Karpas-422 (cell line): ENCODE measurements at regions not wholly inside any gene's neighbourhood (a gene's known extent, or its start where the extent isn't known, plus 50 kb on each side); places are given as distances from the start of the nearest gene placed in this dataset.

Experiments
- DNase-seq: peaks from one replicate; pipeline ENCODE4 v3.0.0-alpha.2; 2015
- H2AFZ ChIP-seq: fragments of 200-600 bp; sonication (generic); 2 replicates; pipeline ENCODE4 v1.6.1; 2014; ENCODE audit warnings: antibody characterized with exemption, low read length, mixed read lengths
- H3K27ac ChIP-seq: fragments of 200-600 bp; sonication (generic); 2 replicates; pipeline ENCODE4 v1.5.1; 2014; ENCODE audit warnings: mild to moderate bottlenecking, low read length, moderate library complexity
- H3K27me3 ChIP-seq: fragments of 200-600 bp; sonication (generic); 2 replicates; pipeline ENCODE4 v1.6.1; 2014; ENCODE audit warnings: low read length, mixed read lengths
- H3K36me3 ChIP-seq: fragments of 200-600 bp; sonication (generic); 2 replicates; pipeline ENCODE4 v1.6.1; 2014; ENCODE audit warnings: low read length, mixed read lengths; ENCODE audit not compliant: insufficient read depth
- H3K4me1 ChIP-seq: fragments of 200-600 bp; sonication (generic); 2 replicates; pipeline ENCODE4 v1.6.1; 2014; ENCODE audit warnings: mild to moderate bottlenecking, low read length, mixed read lengths
- H3K4me2 ChIP-seq: fragments of 200-600 bp; sonication (generic); 2 replicates; pipeline ENCODE4 v1.6.1; 2014; ENCODE audit warnings: low read length, low read depth, mild to moderate bottlenecking; ENCODE audit not compliant: poor library complexity, severe bottlenecking
- H3K4me3 ChIP-seq: fragments of 200-600 bp; sonication (generic); 2 replicates; pipeline ENCODE4 v1.5.1; 2014; ENCODE audit warnings: mild to moderate bottlenecking, antibody characterized with exemption, low read length, mixed read lengths
- H3K79me2 ChIP-seq: fragments of 200-600 bp; sonication (generic); 2 replicates; pipeline ENCODE4 v1.6.1; 2014; ENCODE audit warnings: mild to moderate bottlenecking, low read length, mixed read lengths
- H3K9ac ChIP-seq: fragments of 200-600 bp; sonication (generic); 2 replicates; pipeline ENCODE4 v1.6.0; 2014; ENCODE audit warnings: low read length
- H3K9me2 ChIP-seq: fragments of 200-600 bp; sonication (generic), shearing (Covaris generic); replicated peaks from 2 replicates; pipeline ENCODE4 v1.6.0; 2014; ENCODE audit warnings: mild to moderate bottlenecking, low read length, moderate library complexity; ENCODE audit not compliant: insufficient read depth
- H3K9me3 ChIP-seq: fragments of 300-700, 200-600 bp; sonication (generic); 2 replicates; pipeline ENCODE4 v1.6.1; 2014; ENCODE audit warnings: low read length, mixed read lengths
- H4K20me1 ChIP-seq: fragments of 200-600 bp; sonication (generic); 2 replicates; pipeline ENCODE4 v1.6.1; 2014; ENCODE audit warnings: mild to moderate bottlenecking, antibody characterized with exemption, low read length, low read depth; ENCODE audit not compliant: insufficient read depth

GRCh38 chr3:117477214-117477755, 767.7 kb downstream of the TUSC7 start:
- Histone ChIP-seq H3K36me3 (no peaks in the 10 kb centered on the region), H4K20me1 (no peaks in the 10 kb centered on the region), H3K27ac (no peak overlapping the region), H3K9me2 (no peaks in the 10 kb centered on the region), H3K4me1 (no peaks in the 10 kb centered on the region), H3K4me2 (no peak overlapping the region), H3K9me3 (no peaks in the 10 kb centered on the region), H3K79me2 (no peaks in the 10 kb centered on the region), H3K4me3 (no peak overlapping the region), H3K27me3 (no peaks in the 10 kb centered on the region), H2AFZ (no peak overlapping the region), H3K9ac (no peak overlapping the region)
- DNase-seq, result no peak

DNA sequence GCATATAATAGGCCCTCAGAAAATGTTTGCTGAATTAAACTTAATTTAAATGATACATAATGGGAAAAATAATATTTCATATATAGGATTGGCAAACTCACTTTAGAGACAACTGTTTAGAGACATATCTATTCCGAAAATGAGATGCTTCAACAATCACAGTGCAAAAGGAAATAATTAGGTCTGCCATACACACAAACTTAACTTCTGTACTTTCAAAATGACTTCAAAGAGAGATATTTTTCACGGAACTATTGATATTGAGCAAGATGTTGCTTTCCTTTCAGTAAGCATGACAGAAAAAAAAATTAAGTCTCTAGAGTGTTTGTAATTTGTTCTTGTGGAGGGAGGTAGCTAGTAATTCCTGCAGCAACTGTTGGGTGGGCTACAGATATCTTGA, 769.5 kb downstream of the TUSC7 start:
- H3K79me2 ChIP-seq, result no peaks in the 10 kb centered on the region
- no peaks in the 10 kb centered on the region for H3K9me3 ChIP-seq
- H2AFZ ChIP-seq, result no peak overlapping the region
- H3K4me2 ChIP-seq, result no peak overlapping the region
- DNase-seq, result no peak
- H3K9ac ChIP-seq, result no peak overlapping the region
- no peaks in the 10 kb centered on the region for H3K4me1 ChIP-seq
- H3K27ac ChIP-seq, result no peak overlapping the region
- no peaks in the 10 kb centered on the region for H4K20me1 ChIP-seq
- H3K9me2 ChIP-seq, result no peaks in the 10 kb centered on the region
- H3K27me3 ChIP-seq, result no peaks in the 10 kb centered on the region
- no peaks in the 10 kb centered on the region for H3K36me3 ChIP-seq
- H3K4me3 ChIP-seq, result no peak overlapping the region

GRCh38 chr3:117480525-117480924, 770.9 kb downstream of the TUSC7 start:
- no peaks in the 10 kb centered on the region for H3K79me2 ChIP-seq
- H3K4me2 ChIP-seq, result no peak overlapping the region
- H3K36me3 ChIP-seq, result no peaks in the 10 kb centered on the region

GRCh38 chr3:117480972-117481371, 771.4 kb downstream of the TUSC7 start:
- no peak overlapping the region for H3K27ac ChIP-seq
- H3K36me3 ChIP-seq, result no peaks in the 10 kb centered on the region
- H3K9ac ChIP-seq, result no peak overlapping the region
- H4K20me1 ChIP-seq, result no peaks in the 10 kb centered on the region
- no peak for DNase-seq
- H3K4me2 ChIP-seq, result no peak overlapping the region
- no peaks in the 10 kb centered on the region for H3K9me2 ChIP-seq
- H2AFZ ChIP-seq, result no peak overlapping the region
- no peaks in the 10 kb centered on the region for H3K9me3 ChIP-seq
- H3K4me3 ChIP-seq, result no peak overlapping the region
- H3K79me2 ChIP-seq, result no peaks in the 10 kb centered on the region
- no peaks in the 10 kb centered on the region for H3K27me3 ChIP-seq
- no peaks in the 10 kb centered on the region for H3K4me1 ChIP-seq

More at GRCh38 chr3:117480525-117480924, 770.9 kb downstream of the TUSC7 start:
- Histone ChIP-seq H3K27me3 (no peaks in the 10 kb centered on the region), H2AFZ (no peak overlapping the region), H3K9me2 (no peaks in the 10 kb centered on the region), H3K27ac (no peak overlapping the region), H4K20me1 (no peaks in the 10 kb centered on the region), H3K4me3 (no peak overlapping the region), H3K4me1 (no peaks in the 10 kb centered on the region), H3K9me3 (no peaks in the 10 kb centered on the region), H3K9ac (no peak overlapping the region)
- no peak for DNase-seq

DNA sequence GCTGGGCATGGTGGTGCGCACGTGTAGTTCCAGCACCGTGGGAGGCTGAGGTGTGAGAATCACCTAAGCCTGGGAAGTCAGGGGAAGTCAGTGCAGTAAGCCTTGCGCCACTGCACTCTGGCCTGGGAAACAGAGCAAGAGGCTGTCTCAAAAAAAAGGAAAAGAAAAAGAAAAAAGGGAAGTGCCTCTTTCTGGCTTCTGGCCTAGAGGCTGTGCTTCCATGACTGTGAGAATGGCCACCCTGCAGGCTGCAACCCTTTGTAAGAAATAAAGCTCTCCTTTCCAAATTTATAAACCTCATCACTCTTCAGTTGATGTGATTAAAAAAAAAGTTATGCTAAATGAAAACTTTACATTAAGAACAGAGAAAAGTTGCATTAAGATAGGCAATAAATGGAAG, 774.3 kb downstream of the TUSC7 start:
- Histone ChIP-seq H3K36me3 (no peaks in the 10 kb centered on the region), H3K4me3 (no peak overlapping the region), H3K9me2 (no peaks in the 10 kb centered on the region), H3K4me1 (no peaks in the 10 kb centered on the region), H4K20me1 (no peaks in the 10 kb centered on the region), H3K4me2 (no peak overlapping the region), H3K9me3 (no peaks in the 10 kb centered on the region), H3K27me3 (no peaks in the 10 kb centered on the region), H2AFZ (no peak overlapping the region), H3K79me2 (no peaks in the 10 kb centered on the region), H3K27ac (no peak overlapping the region), H3K9ac (no peak overlapping the region)
- DNase-seq, result no peak

DNA sequence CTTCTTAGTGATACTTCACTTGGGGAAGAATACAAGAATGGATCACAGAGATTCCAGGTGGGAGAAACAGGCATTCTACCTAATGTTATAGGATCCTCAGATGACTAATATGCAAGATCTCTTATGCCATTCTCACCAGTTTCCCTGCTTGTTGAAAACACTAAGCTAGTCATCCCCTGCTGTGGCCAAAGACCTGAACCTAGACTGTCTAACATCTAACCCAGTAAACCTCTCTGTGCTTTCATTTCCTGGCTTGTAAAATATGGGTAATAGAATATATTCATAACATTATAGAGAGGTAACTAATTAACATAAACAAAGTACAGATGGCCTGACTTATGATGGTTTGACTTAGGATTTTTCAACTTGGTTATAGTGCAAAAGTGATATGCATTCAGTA, 776.3 kb downstream of the TUSC7 start:
- no peak overlapping the region for H3K27ac ChIP-seq
- no peaks in the 10 kb centered on the region for H3K27me3 ChIP-seq
- no peaks in the 10 kb centered on the region for H3K79me2 ChIP-seq
- no peak overlapping the region for H3K9ac ChIP-seq
- no peaks in the 10 kb centered on the region for H3K4me1 ChIP-seq
- H3K4me3 ChIP-seq, result no peak overlapping the region
- no peak overlapping the region for H3K4me2 ChIP-seq
- H4K20me1 ChIP-seq, result no peaks in the 10 kb centered on the region
- no peak overlapping the region for H2AFZ ChIP-seq
- H3K9me2 ChIP-seq, result no peaks in the 10 kb centered on the region
- H3K36me3 ChIP-seq, result no peaks in the 10 kb centered on the region
- no peak for DNase-seq
- H3K9me3 ChIP-seq, result no peaks in the 10 kb centered on the region

- no peak for DNase-seq
- Histone ChIP-seq H3K4me2 (no peak overlapping the region), H2AFZ (no peak overlapping the region), H3K9me3 (no peaks in the 10 kb centered on the region), H3K4me3 (no peak overlapping the region), H3K4me1 (no peaks in the 10 kb centered on the region), H3K9ac (no peak overlapping the region), H3K36me3 (no peaks in the 10 kb centered on the region), H3K79me2 (no peaks in the 10 kb centered on the region), H3K27me3 (no peaks in the 10 kb centered on the region), H3K27ac (no peak overlapping the region), H3K9me2 (no peaks in the 10 kb centered on the region), H4K20me1 (no peaks in the 10 kb centered on the region)
Observed at GRCh38 chr3:117486719-117487716, 777.4 kb downstream of the TUSC7 start.

DNA sequence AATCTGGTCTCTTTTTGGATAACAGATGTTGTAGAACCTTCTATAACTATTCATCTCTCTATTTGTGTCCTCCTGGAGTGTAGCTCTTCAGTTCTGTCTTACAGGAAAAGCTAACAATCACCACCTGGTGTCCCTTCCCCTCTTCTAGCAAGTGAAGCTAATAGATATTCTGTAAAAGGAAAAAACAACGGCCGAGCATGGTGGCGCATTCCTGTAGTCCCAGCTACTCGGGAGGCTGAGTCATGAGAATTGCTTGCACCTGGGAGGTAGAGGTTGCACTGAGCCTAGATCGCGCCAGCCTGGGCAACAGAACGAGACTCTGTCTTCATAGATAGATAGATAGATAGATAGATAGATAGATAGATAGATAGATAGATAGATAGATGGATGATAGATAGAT, 779.4 kb downstream of the TUSC7 start:
- no peak overlapping the region for H3K4me3 ChIP-seq
- no peaks in the 10 kb centered on the region for H3K27me3 ChIP-seq
- H3K36me3 ChIP-seq, result no peaks in the 10 kb centered on the region
- H3K4me2 ChIP-seq, result no peak overlapping the region
- no peaks in the 10 kb centered on the region for H3K9me2 ChIP-seq
- no peaks in the 10 kb centered on the region for H3K4me1 ChIP-seq
- H3K79me2 ChIP-seq, result no peaks in the 10 kb centered on the region
- H4K20me1 ChIP-seq, result no peaks in the 10 kb centered on the region
- no peak overlapping the region for H3K27ac ChIP-seq
- no peak overlapping the region for H2AFZ ChIP-seq
- H3K9ac ChIP-seq, result no peak overlapping the region
- DNase-seq, result no peak
- no peaks in the 10 kb centered on the region for H3K9me3 ChIP-seq
